ENCODE measurements at regions not wholly inside any gene's neighbourhood (a gene's known extent, or its start where the extent isn't known, plus 50 kb on each side); places are given as distances from the start of the nearest gene placed in this dataset.
"Not testable (repeated sequence)": the region's sequence is repeated elsewhere in the genome, so short reads cannot be mapped to it uniquely, and the experiment has no call there.

DNA sequence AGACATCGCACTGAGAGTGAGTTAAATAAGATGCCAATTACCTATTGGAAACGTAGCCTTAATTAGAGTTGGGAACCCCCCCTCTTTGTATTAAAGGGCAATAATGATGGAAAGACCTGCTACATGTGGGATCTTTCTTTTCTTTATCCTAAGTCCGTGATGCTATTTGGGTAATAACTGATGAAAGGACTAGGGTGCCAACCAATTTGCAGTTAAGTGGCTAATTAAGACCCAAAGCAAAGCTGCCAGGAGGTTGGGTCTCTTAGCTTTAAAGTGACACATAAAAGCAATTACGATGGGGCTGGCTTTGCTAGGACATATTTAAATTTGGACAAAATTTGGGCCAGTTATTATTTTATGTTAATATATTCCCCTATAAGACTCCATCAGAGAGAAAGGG, 728.8 kb downstream of the NR2F1-AS1 start:
- no peak for DNase-seq

- no peak for DNase-seq
Measured at GRCh38 chr5:92850886-92851285, 730.1 kb downstream of the NR2F1-AS1 start.

DNA sequence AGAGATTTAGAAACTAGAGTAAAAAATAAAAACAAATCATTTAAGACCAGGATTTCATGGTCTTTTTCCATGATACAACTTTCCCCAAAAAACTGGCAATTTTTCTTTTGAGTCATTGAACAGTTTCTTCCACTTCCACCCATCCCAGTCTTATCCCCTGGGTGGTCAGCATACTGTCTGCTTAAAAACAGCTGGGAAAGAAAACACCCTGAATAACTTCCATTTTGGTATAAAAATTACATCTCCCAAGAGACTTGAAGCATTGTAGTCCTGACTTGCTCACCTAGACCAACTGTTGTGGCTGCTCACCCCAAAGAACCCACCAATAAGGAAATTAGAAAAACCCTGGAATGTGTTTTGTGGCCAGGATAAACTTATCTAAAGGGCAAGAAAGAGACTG, 731.3 kb downstream of the NR2F1-AS1 start:
- DNase-seq, result no peak

DNA sequence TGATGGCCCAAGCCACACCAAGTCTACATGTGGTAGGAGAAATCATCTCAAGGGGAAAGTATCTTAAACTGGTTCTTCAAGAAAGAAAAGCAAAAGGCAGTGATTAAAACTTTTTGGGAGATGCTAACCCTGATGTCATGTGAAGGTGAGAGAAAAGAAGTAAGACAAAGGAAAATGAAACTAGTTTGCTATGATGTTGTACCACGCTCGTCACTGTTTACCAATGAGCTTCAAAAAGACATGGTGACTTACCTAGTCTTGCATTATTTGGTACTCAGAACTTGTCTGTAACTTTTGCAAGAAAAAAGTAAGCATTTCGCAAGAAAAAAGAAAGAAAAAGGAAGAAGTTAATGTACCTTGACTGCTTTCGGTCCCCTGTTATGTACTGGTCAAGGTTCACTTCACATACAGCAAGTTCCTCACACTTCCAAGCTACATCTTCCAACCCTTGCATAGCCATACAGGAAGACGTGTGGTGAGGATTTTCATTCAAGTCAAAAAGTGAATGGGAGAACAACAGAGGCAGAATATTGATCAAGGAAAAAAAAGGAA, 739.3 kb downstream of the NR2F1-AS1 start:
- DNase-seq, result no peak

DNA sequence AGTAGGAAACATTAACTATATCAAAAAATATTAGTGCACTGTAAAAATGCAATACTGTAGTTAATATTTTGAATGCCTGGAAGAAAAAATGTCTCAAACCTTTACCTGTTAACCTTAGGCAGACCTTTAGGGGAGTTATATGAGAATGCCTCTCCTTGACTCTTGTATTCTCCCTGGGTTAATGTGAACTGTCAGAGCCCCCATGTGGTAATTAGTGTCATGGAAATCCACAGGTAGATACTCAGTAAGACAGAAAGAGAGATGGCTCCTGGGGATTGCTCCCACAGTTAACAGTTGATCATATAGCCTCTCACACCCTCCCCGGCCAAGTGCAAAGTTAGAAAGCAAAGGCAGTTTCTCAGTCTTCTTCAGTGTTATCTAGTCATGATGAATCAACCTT, 742.8 kb downstream of the NR2F1-AS1 start:
- DNase-seq, result no peak

DNA sequence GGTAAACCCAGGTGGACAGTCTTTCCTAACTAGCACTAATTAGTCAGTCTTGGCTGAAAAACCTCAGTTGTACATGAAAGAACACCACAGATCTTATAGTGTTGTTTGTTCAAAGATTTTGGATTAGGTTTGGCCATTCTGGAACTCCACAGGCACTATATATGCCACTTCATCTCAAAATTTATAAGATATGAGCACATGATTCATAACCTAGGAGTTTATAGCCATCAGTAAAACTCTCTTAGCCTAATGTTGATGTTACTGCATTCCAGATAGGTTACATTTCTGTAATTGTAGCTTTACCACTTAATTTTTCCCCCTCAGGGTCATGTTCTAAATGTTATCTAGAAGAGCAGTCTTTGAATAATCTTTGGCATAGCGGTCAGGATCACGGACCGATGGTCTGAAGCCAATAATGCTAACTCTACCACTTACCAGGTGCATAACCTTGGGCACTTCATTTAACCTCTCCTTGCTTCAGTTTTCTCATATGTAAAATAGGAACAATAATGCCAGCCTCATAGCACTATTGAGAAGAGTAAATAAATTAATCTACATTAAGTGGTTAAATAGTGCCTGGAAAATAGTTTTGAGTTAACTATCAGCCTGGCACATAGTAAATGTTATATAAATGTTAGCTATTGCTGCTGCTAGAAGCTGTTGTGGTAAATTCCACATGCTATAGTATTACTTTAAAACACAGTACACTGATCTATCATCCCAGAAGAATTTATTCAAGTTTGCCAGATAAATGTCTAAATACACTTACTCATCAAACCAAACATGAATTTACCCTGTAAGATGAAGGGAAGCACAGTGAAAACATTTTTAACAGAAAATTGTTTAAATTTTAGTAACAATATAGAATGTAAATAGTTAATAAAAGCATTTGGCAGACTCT, 743.9 kb downstream of the NR2F1-AS1 start:
- no peak for DNase-seq

DNA sequence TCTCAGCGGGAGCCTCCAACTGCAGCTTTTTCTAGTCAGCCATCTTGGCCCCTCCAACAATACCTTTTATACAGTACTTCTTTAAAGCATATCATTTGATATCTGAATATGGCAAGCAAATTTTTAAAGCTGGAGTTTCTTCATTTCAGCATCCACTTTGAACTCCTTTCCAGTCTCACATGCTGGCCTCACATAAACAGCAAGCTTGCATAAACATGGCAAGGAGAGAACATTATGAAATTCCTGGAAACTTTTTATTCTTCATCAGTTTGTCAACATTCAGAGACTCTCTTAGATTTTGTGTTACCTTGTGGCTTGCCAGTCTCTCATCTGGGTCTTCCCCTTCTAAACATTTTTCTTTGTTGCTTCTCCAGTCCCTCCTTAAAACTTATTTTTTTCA, 745.3 kb downstream of the NR2F1-AS1 start:
- no peak for DNase-seq

GRCh38 chr5:92823551-92823950, 757.5 kb downstream of the NR2F1-AS1 start:
- DNase-seq, result not testable (repeated sequence)

- DNase-seq, result no peak
Measured at GRCh38 chr5:92822183-92822582, 758.8 kb downstream of the NR2F1-AS1 start.

- no peak for DNase-seq
Measured at GRCh38 chr5:92809855-92810465, 771.1 kb downstream of the NR2F1-AS1 start.

DNA sequence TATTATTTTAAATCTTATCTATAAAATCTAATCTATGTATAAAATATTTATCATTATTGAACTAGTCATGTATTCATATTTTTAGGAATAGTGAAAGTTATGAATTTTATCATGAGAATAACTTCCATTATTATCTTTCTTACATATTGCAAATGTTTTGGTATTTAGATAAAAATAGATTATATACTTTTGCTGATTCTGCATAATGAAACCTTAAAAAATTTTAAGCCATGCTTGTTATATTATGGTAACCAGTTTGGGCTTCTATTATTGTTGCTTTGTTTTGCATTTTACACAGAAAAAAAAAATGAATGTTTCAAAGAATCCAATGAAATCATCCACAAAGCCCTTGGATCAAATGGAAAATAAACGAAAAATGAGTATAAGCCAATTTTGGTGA, 772.5 kb downstream of the NR2F1-AS1 start:
- DNase-seq, result no peak

DNA sequence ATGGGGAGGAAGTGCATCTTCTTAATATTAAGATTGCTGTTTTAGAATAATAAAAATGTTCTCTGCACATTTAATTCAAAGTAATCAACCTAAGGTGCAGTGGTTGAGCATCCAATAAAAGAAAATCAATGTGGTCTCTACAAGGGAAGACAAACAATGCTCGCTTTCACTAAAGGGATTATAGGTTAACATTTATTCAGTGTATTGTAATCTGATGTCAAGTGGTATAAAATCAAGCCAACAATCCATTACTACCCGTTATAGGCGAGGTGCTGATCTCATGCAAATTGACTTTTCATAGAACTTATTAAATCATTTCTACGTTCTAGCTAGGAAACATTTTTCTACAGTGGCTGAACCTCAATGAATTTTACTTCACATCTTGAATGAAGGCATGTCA, 773.9 kb downstream of the NR2F1-AS1 start:
- no peak for DNase-seq

GRCh38 chr5:92805446-92805845, 775.6 kb downstream of the NR2F1-AS1 start:
- DNase-seq, result no peak

- DNase-seq, result no peak
Measured at GRCh38 chr5:92801911-92802310, 779.1 kb downstream of the NR2F1-AS1 start.

GRCh38 chr5:92800365-92800764, 780.7 kb downstream of the NR2F1-AS1 start:
- no peak for DNase-seq

DNA sequence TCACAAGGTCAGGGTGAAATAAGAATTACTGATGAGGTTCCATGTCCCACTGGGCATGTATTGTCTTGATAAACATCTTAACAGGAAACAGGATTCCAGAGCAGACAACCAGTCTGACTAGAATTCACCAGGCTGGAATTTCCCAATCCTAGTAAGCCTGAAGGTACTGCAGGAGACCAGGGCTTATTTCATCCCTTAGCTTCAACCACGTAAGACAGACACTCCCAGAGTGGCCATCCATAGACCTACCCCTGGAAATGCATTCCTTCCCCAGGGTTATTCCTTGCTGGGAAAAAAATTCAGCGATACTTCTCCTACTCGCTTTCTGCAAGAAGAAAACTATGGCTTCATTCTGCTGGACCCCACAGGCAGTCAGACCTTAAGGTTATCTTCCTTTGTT, 785.4 kb downstream of the NR2F1-AS1 start:
- no peak for DNase-seq

- DNase-seq, result no peak
Measured at GRCh38 chr5:92780057-92780456, 801.0 kb downstream of the NR2F1-AS1 start.

- DNase-seq, result no peak
Measured at GRCh38 chr5:92779536-92779935, 801.5 kb downstream of the NR2F1-AS1 start.

GRCh38 chr5:92778261-92778660, 802.8 kb downstream of the NR2F1-AS1 start:
- no peak for DNase-seq

DNA sequence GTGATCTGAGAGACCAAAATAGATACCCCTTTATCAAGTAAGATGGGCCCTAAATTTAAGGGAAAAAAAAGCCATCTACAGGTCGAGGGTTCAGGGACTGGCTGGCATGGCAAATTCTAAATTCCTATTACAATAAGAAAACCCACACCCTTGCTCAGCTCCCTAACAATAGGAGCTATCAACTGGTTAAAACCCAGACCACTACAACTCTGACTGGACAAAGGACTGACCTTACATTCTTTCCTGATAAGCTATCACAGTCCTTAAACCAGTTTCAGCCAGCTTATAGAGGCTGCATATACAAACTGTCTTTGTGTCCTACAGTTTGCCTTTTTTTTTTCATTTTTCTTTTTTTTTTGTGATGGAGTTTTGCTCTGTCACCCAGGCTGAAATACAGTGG, 803.6 kb downstream of the NR2F1-AS1 start:
- DNase-seq, result no peak

DNA sequence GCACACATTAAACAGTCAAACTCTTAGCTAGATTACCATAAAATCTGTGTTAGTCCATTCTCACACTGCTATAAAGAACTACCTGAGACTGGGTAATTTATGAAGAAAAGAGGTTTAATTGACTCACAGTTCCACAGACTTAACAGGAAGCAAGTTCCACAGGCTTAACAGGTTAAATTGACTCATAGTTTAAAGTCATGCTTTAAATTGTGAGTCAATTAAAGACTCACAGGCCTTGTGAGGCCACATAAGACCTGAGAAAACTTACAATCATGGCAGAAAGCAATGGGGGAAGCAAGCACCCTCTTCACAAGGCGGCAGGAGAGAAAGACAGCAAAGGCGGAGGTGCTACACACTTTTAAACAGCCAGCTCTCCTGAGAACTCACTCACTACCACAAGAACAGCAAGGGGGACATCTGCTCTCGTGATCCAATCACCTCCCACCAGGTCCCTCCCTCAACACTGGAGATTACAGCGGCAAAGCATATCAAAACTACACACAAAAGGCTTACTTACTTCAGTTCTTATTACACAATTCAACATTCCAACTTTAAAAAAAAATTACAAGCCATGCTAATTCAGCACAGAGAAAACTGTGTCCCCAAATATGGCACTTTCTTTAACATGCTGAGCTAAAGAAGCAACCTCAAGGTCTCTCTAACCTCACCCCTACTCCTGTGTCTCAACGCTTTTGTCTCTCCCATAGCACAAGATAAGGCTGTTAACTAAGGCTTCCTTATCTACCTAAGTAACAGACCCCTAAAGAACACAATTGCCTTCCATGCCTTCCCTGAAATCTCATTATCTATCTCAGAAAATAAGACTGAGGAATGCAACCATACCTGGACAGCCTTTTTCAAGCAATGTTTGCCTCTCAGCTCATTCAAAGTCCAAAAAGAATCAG, 805.1 kb downstream of the NR2F1-AS1 start:
- no peak for DNase-seq

GRCh38 chr5:92769978-92770377, 811.0 kb downstream of the NR2F1-AS1 start:
- no peak for DNase-seq

GRCh38 chr5:92761585-92761984, 819.4 kb downstream of the NR2F1-AS1 start:
- DNase-seq, result no peak
